GM20431 (cell line): ENCODE measurements at regions not wholly inside any gene's neighbourhood (a gene's known extent, or its start where the extent isn't known, plus 50 kb on each side); places are given as distances from the start of the nearest gene placed in this dataset.
"Not testable (repeated sequence)": the region's sequence is repeated elsewhere in the genome, so short reads cannot be mapped to it uniquely, and the experiment has no call there.

ENCODE experiments used
- in situ Hi-C: fragments of 300-500 bp; cut with MseI, MboI; formaldehyde crosslinking; loops from one replicate; pipeline ENCODE4 v1.15.0; 2020; ENCODE audit warnings: low sequenced_read_pairs; ENCODE audit not compliant: unreplicated experiment

GRCh38 chr4:114393295-114394038 lies 205.1 kb upstream of the UGT8 start:
- in situ Hi-C loops = loop anchor here (25.0 kb wide), 2 partner anchors 456 to 981 kb away; no protein-coding TSS in a partner anchor

- in situ Hi-C loops = loop anchor here (25.0 kb wide), 2 partner anchors 460 to 985 kb away; no protein-coding TSS in a partner anchor
These were observed 201.8 kb upstream of the UGT8 start for GRCh38 chr4:114396808-114397207.

GRCh38 chr4:114398410-114398809 lies 200.2 kb upstream of the UGT8 start:
- in situ Hi-C loops = loop anchor here (25.0 kb wide), 2 partner anchors 461 to 986 kb away; no protein-coding TSS in a partner anchor

GRCh38 chr4:114399105-114399504 lies 199.5 kb upstream of the UGT8 start:
- in situ Hi-C loops = loop anchor here (25.0 kb wide), 2 partner anchors 462 to 987 kb away; no protein-coding TSS in a partner anchor

- in situ Hi-C loops = no loop called here
These were observed 198.1 kb upstream of the UGT8 start for GRCh38 chr4:114400531-114400930.

- in situ Hi-C loops = no loop called here
These were observed 197.1 kb upstream of the UGT8 start for GRCh38 chr4:114401483-114401882.

- in situ Hi-C loops = no loop called here
These were observed 181.4 kb upstream of the UGT8 start for GRCh38 chr4:114417214-114417613.

- in situ Hi-C loops = no loop called here
These were observed 178.5 kb upstream of the UGT8 start for GRCh38 chr4:114420069-114420468.

GRCh38 chr4:114423582-114423981 lies 175.0 kb upstream of the UGT8 start:
- in situ Hi-C loops = no loop called here

GRCh38 chr4:114435116-114435515 lies 163.5 kb upstream of the UGT8 start:
- in situ Hi-C loops = no loop called here

- in situ Hi-C loops = no loop called here
These were observed 155.8 kb upstream of the UGT8 start for GRCh38 chr4:114442856-114443255.

GRCh38 chr4:114444211-114444610 lies 154.4 kb upstream of the UGT8 start:
- in situ Hi-C loops = no loop called here

GRCh38 chr4:114447963-114448516 lies 150.6 kb upstream of the UGT8 start:
- in situ Hi-C loops = not testable (repeated sequence)

- in situ Hi-C loops = no loop called here
These were observed 139.9 kb upstream of the UGT8 start for GRCh38 chr4:114458728-114459127.

- in situ Hi-C loops = no loop called here
These were observed 133.8 kb upstream of the UGT8 start for GRCh38 chr4:114464726-114465272.

GRCh38 chr4:114465766-114466165 lies 132.8 kb upstream of the UGT8 start:
- in situ Hi-C loops = no loop called here

GRCh38 chr4:114466299-114466698 lies 132.3 kb upstream of the UGT8 start:
- in situ Hi-C loops = no loop called here

- in situ Hi-C loops = no loop called here
These were observed 126.2 kb upstream of the UGT8 start for GRCh38 chr4:114472269-114473032.

GRCh38 chr4:114474188-114474800 lies 124.3 kb upstream of the UGT8 start:
- in situ Hi-C loops = no loop called here

GRCh38 chr4:114476310-114476709 lies 122.3 kb upstream of the UGT8 start:
- in situ Hi-C loops = no loop called here
